Left colon (tissue), 2 donors: ENCODE measurements at regions not wholly inside any gene's neighbourhood (a gene's known extent, or its start where the extent isn't known, plus 50 kb on each side); places are given as distances from the start of the nearest gene placed in this dataset.

Source experiments
- ATAC-seq: fragments of 200-7000 bp; cut with Tn5 transposase; one replicate; pipeline ENCODE4 v1.9.1; 2020; ENCODE audit warnings: mild to moderate bottlenecking, moderate library complexity
- DNase-seq, 2 donors: peaks; one replicate each; pipeline ENCODE4 v3.0.0-alpha.2; 2020
- intact Hi-C, 2 donors: fragments of 100-400 bp; cut with DNase I in 1 of 2; cut with micrococcal nuclease in 1 of 2; formaldehyde crosslinking; loops; one replicate each; pipeline versions ENCODE4 v1.11.2 to v1.14.0; 2022; cut with DNase I, micrococcal nuclease
- donor health status: DM: no; HTN: no; CAD: no.
- donor health status: DM: yes; HTN: yes; CAD: no.

GRCh38 chr2:15784886-15785801, 155.2 kb upstream of the MYCN start:
- DNase-seq (no peak), ATAC-seq (no peak)
- intact Hi-C loops: no loop called here

GRCh38 chr2:15786003-15786654, 154.2 kb upstream of the MYCN start:
- ATAC-seq (no peak), DNase-seq (no peak)
- intact Hi-C loops: no loop called here

GRCh38 chr2:15786901-15787300, 153.4 kb upstream of the MYCN start:
- no peak for ATAC-seq
- DNase-seq: no peak
- intact Hi-C loops: no loop called here

GRCh38 chr2:15787535-15788454, 152.6 kb upstream of the MYCN start:
- ATAC-seq (no peak), DNase-seq (no peak)
- intact Hi-C loops: no loop called here

- intact Hi-C loops: no loop called here
- DNase-seq: no peak
- ATAC-seq: no peak
Measured at GRCh38 chr2:15788455-15788829, 151.9 kb upstream of the MYCN start.

GRCh38 chr2:15788830-15789229, 151.5 kb upstream of the MYCN start:
- intact Hi-C loops: no loop called here
- no peak for ATAC-seq
- DNase-seq: no peak

GRCh38 chr2:15789381-15790062, 150.8 kb upstream of the MYCN start:
- ATAC-seq (no peak), DNase-seq (no peak)
- intact Hi-C loops: no loop called here

GRCh38 chr2:15790326-15790725, 150.0 kb upstream of the MYCN start:
- intact Hi-C loops: no loop called here
- DNase-seq: no peak
- no peak for ATAC-seq

- DNase-seq (no peak), ATAC-seq (no peak)
- intact Hi-C loops: no loop called here
Measured at GRCh38 chr2:15790838-15791237, 149.5 kb upstream of the MYCN start.

GRCh38 chr2:15791294-15791693, 149.1 kb upstream of the MYCN start:
- intact Hi-C loops: no loop called here
- ATAC-seq: no peak
- no peak for DNase-seq

GRCh38 chr2:15792331-15792730, 148.0 kb upstream of the MYCN start:
- ATAC-seq: no peak
- no peak for DNase-seq
- intact Hi-C loops: no loop called here

GRCh38 chr2:15793078-15793913, 147.1 kb upstream of the MYCN start:
- DNase-seq: no peak
- intact Hi-C loops: no loop called here
- no peak for ATAC-seq

GRCh38 chr2:15793978-15794377, 146.4 kb upstream of the MYCN start:
- no peak for ATAC-seq
- intact Hi-C loops: no loop called here

GRCh38 chr2:15794608-15795134, 145.7 kb upstream of the MYCN start:
- DNase-seq (no peak), ATAC-seq (no peak)
- intact Hi-C loops: no loop called here

More at GRCh38 chr2:15793978-15794377, 146.4 kb upstream of the MYCN start:
- no peak for DNase-seq

- DNase-seq (no peak), ATAC-seq (no peak)
Measured at GRCh38 chr2:15795426-15795825, 144.9 kb upstream of the MYCN start.

GRCh38 chr2:15796167-15796942, 144.0 kb upstream of the MYCN start:
- intact Hi-C loops: no loop called here
- no peak for DNase-seq
- no peak for ATAC-seq

More at GRCh38 chr2:15795426-15795825, 144.9 kb upstream of the MYCN start:
- intact Hi-C loops: no loop called here
